ENCODE measurements at regions not wholly inside any gene's neighbourhood (a gene's known extent, or its start where the extent isn't known, plus 50 kb on each side); places are given as distances from the start of the nearest gene placed in this dataset.

DNA sequence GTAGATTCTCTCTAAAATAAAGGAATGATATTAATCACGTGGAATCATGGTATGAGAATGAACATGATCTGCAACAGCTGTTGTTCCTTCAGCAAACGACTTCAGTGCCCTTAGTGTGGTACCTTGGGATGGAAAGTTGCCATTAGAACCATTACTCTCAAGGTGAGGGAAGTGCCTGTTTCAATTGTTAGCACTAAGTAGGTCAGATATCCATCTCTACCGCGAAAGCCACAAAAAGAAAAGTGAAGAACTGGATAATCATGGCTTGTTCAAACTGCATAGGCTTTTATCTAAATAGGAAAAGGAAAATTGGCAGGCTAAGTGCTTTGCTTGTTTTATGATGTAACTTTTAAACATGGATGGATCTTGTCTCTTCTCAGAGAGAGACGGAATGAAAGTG lies 380.7 kb downstream of the MRPS30 start:
- DNase-seq (ENCODE audit: low read depth), result no peak
- H3K4me3 ChIP-seq (ENCODE audit: low read depth, low read length), result no peak overlapping the region
- TF ChIP-seq, protein P1, sequence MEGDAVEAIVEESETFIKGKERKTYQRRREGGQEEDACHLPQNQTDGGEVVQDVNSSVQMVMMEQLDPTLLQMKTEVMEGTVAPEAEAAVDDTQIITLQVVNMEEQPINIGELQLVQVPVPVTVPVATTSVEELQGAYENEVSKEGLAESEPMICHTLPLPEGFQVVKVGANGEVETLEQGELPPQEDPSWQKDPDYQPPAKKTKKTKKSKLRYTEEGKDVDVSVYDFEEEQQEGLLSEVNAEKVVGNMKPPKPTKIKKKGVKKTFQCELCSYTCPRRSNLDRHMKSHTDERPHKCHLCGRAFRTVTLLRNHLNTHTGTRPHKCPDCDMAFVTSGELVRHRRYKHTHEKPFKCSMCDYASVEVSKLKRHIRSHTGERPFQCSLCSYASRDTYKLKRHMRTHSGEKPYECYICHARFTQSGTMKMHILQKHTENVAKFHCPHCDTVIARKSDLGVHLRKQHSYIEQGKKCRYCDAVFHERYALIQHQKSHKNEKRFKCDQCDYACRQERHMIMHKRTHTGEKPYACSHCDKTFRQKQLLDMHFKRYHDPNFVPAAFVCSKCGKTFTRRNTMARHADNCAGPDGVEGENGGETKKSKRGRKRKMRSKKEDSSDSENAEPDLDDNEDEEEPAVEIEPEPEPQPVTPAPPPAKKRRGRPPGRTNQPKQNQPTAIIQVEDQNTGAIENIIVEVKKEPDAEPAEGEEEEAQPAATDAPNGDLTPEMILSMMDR (IDR thresholded peaks at IDR 0.05; ENCODE audit: low read depth, low read length, missing control alignments), result no peak

DNA sequence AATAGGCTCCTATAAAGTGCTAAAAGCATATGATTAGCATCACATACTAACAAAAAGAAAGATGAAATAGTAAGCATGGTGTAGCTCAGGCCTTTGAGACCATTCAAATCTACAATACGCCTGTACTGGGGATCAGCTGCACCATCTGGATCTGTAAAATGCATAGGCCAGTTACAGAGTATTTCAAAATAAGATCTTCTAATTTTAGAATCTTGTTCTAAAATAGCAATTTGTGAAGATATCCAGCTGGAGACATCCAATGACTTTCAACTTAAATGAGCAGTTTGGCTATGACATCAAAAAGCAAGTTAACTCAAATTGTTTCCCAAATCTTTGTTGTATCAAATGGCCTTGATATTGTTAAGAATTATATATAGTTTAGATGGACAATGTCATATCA lies 386.3 kb downstream of the MRPS30 start:
- TF ChIP-seq, protein P1 (IDR thresholded peaks at IDR 0.05; ENCODE audit: low read depth, low read length, missing control alignments), result no peak
- no peak for DNase-seq (ENCODE audit: low read depth)
- no peak overlapping the region for H3K4me3 ChIP-seq (ENCODE audit: low read depth, low read length)

Data from GM12864 (cell line).